HEK293 (cell line): ENCODE measurements at regions not wholly inside any gene's neighbourhood (a gene's known extent, or its start where the extent isn't known, plus 50 kb on each side); places are given as distances from the start of the nearest gene placed in this dataset.

Source experiments
- CTCF ChIA-PET: fragments of 350-600 bp; formaldehyde crosslinking; extraction: SDS; loops from one replicate; lab custom pipeline; 2021; ENCODE audit warnings: antibody characterized with exemption; lab: Yijun Ruan, JAX
- POLR2A ChIA-PET: fragments of 300-600 bp; formaldehyde crosslinking; extraction: SDS; loops from one replicate; lab custom pipeline; 2020; ENCODE audit warnings: antibody characterized with exemption, inconsistent platforms; lab: Yijun Ruan, JAX
- H3K27ac ChIP-seq: fragments of 200-500 bp; sonication (Bioruptor generic); 2 replicates; pipeline ENCODE4 v1.5.1; 2014; ENCODE audit warnings: low read depth, low read length, control low read depth, inconsistent platforms; ENCODE audit errors: extremely low read depth
- H3K36me3 ChIP-seq, 2 experiments: fragments of 200-500 bp in 1 of 2; sonication (Bioruptor generic) in 1 of 2; 1 replicate in 1 of 2; 2 replicates in 1 of 2; pipeline ENCODE4 v1.5.1; 2014 to 2017; ENCODE audit warnings: inconsistent platforms in 2 of 2, low read length in 2 of 2; ENCODE audit not compliant: control insufficient read depth in 2 of 2, insufficient read depth in 1 of 2
- H3K4me1 ChIP-seq: fragments of 200-500 bp; sonication (Bioruptor generic); 2 replicates; pipeline ENCODE4 v1.5.1; 2014; ENCODE audit warnings: mild to moderate bottlenecking, low read length, inconsistent platforms; ENCODE audit not compliant: control insufficient read depth, insufficient read depth
- H3K4me3 ChIP-seq: 2 replicates; pipeline ENCODE4 v1.5.1; 2011; ENCODE audit warnings: low read depth, mild to moderate bottlenecking, control low read depth, low read length, moderate library complexity
- H3K9me3 ChIP-seq: fragments of 200-500 bp; sonication (Bioruptor generic); 2 replicates; pipeline ENCODE4 v1.5.1; 2014; ENCODE audit warnings: low read depth, low read length, inconsistent platforms; ENCODE audit not compliant: control insufficient read depth, insufficient read depth
- GLI2 ChIP-seq: fragments of 450-650 bp; formaldehyde crosslinking; IDR thresholded peaks from 2 replicates; pipeline ENCODE4; 2017; ENCODE audit warnings: missing biosample characterization, missing genetic modification characterization, low read depth, borderline replicate concordance
- MEIS1 ChIP-seq: sonication (generic); formaldehyde crosslinking; IDR thresholded peaks from 2 replicates; pipeline ENCODE4 v1.8.1; 2022; ENCODE audit warnings: missing genetic modification reagents, mild to moderate bottlenecking, borderline replicate concordance
- REST ChIP-seq: fragments of 450-650 bp; formaldehyde crosslinking; IDR thresholded peaks from 2 replicates; pipeline ENCODE4 v1.5.1; 2016; ENCODE audit warnings: missing biosample characterization, missing genetic modification characterization
- SCRT1 ChIP-seq: fragments of 450-650 bp; formaldehyde crosslinking; IDR thresholded peaks from 2 replicates; pipeline ENCODE4 v1.5.1; 2016; ENCODE audit warnings: missing biosample characterization, missing genetic modification characterization, borderline replicate concordance
- TRIM28 ChIP-seq: IDR thresholded peaks from 2 replicates; pipeline ENCODE4 v1.6.1; 2011; ENCODE audit warnings: low read length, control low read depth, borderline replicate concordance
- ZBTB1 ChIP-seq: fragments of 450-650 bp; formaldehyde crosslinking; IDR thresholded peaks from 2 replicates; pipeline ENCODE4 v1.5.1; 2016; ENCODE audit warnings: missing biosample characterization, missing genetic modification characterization
- ZBTB17 ChIP-seq: fragments of 450-650 bp; formaldehyde crosslinking; IDR thresholded peaks from 2 replicates; pipeline ENCODE4 v1.5.1; 2016; ENCODE audit warnings: missing biosample characterization, missing genetic modification characterization
- ZBTB48 ChIP-seq: fragments of 450-650 bp; formaldehyde crosslinking; IDR thresholded peaks from 2 replicates; pipeline ENCODE4 v1.5.1; 2016; ENCODE audit warnings: missing biosample characterization, missing genetic modification characterization
- ZFHX2 ChIP-seq: fragments of 450-650 bp; formaldehyde crosslinking; conservative IDR thresholded peaks from 2 replicates; pipeline ENCODE4 v1.5.1; 2016; ENCODE audit warnings: missing biosample characterization, missing genetic modification characterization
- ZNF146 ChIP-seq: fragments of 450-650 bp; formaldehyde crosslinking; IDR thresholded peaks from 2 replicates; pipeline ENCODE4 v1.5.1; 2016; ENCODE audit warnings: missing biosample characterization, missing genetic modification characterization
- ZNF169 ChIP-seq: fragments of 450-650 bp; formaldehyde crosslinking; IDR thresholded peaks from 2 replicates; pipeline ENCODE4 v1.5.1; 2016; ENCODE audit warnings: missing biosample characterization, missing genetic modification characterization
- ZNF175 ChIP-seq: fragments of 450-650 bp; formaldehyde crosslinking; IDR thresholded peaks from 2 replicates; pipeline ENCODE4 v1.5.1; 2016; ENCODE audit warnings: missing biosample characterization, missing genetic modification characterization
- ZNF292 ChIP-seq: fragments of 450-650 bp; formaldehyde crosslinking; IDR thresholded peaks from 2 replicates; pipeline ENCODE4 v1.5.1; 2016; ENCODE audit warnings: low read depth, missing biosample characterization, missing genetic modification characterization, borderline replicate concordance
- ZNF433 ChIP-seq: fragments of 450-650 bp; formaldehyde crosslinking; IDR thresholded peaks from 2 replicates; pipeline ENCODE4 v1.5.1; 2016; ENCODE audit warnings: missing biosample characterization, missing genetic modification characterization, low read depth
- ZNF501 ChIP-seq: fragments of 450-650 bp; formaldehyde crosslinking; IDR thresholded peaks from 2 replicates; pipeline ENCODE4 v1.5.1; 2016; ENCODE audit warnings: missing biosample characterization, missing genetic modification characterization
- ZNF513 ChIP-seq: fragments of 450-650 bp; IDR thresholded peaks from 2 replicates; pipeline ENCODE4 v1.5.1; 2018; ENCODE audit warnings: missing biosample characterization, missing genetic modification characterization
- ZNF544 ChIP-seq: fragments of 450-650 bp; formaldehyde crosslinking; IDR thresholded peaks from 2 replicates; pipeline ENCODE4 v1.5.0; 2017; ENCODE audit warnings: missing biosample characterization, missing genetic modification characterization
- ZNF560 ChIP-seq: fragments of 450-650 bp; formaldehyde crosslinking; IDR thresholded peaks from 2 replicates; pipeline ENCODE4 v1.5.1; 2017; ENCODE audit warnings: missing biosample characterization, missing genetic modification characterization, borderline replicate concordance
- ZNF658 ChIP-seq: fragments of 450-650 bp; formaldehyde crosslinking; IDR thresholded peaks from 2 replicates; pipeline ENCODE4; 2016; ENCODE audit warnings: missing biosample characterization, missing genetic modification characterization
- ZNF704 ChIP-seq: fragments of 450-650 bp; formaldehyde crosslinking; IDR thresholded peaks from 2 replicates; pipeline ENCODE4 v1.5.1; 2016; ENCODE audit warnings: missing biosample characterization, missing genetic modification characterization

GRCh38 chr15:91605576-91605975 lies 247.9 kb upstream of the SLCO3A1 start:
- Histone ChIP-seq H3K36me3 (no peaks in the 10 kb centered on the region), H3K9me3 (no peaks in the 10 kb centered on the region; the same call in 1 of the 2 replicates), H3K4me3 (no peak overlapping the region), H3K4me1 (no peaks in the 10 kb centered on the region), H3K27ac (no peak overlapping the region)
- ChIA-PET POLR2A (no interaction called here), CTCF (no interaction called here)
- TF ChIP-seq ZNF501 (tag by site-specific recombination) (no peak), ZNF544 (tag by site-specific recombination) (no peak), GLI2 (tag by site-specific recombination) (no peak), ZNF513 (tag by site-specific recombination) (no peak), ZBTB17 (tag by site-specific recombination) (no peak), ZBTB1 (no peak), REST (tag by site-specific recombination) (no peak), ZNF169 (tag by site-specific recombination) (no peak), ZNF146 (tag by site-specific recombination) (no peak), TRIM28 (no peak), ZNF292 (no peak), ZNF560 (tag by site-specific recombination) (no peak), SCRT1 (no peak), ZNF658 (tag by site-specific recombination) (no peak)

DNA sequence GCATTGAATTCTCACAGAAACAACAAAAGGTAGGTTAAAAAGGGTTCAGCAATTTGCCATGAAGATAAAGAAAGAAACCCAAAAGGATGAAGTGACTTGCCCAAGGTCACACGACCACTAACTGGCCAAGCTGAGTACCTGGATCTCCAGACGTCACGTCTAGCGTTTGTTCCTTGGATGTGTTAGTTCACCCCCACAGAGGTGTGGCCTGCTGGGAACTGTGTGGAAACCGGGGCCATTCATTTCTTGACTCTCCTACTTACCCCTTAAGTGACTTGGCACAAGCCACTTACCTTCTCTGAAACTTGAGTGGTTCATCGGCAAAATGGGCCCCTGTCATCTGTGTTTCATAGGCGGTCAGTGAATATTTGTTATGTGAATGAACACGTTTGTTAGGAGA lies 244.3 kb upstream of the SLCO3A1 start:
- H3K4me1 ChIP-seq = no peaks in the 10 kb centered on the region
- no peak for TF ChIP-seq ZNF704 (tag by site-specific recombination)
- TF ChIP-seq ZNF175 (tag by site-specific recombination) = no peak
- no peak for TF ChIP-seq ZNF433 (tag by site-specific recombination)
- no peak for TF ChIP-seq ZFHX2 (tag by site-specific recombination)
- TF ChIP-seq ZBTB48 (tag by site-specific recombination) = no peak
- no peak for TF ChIP-seq MEIS1 (CRISPR knock-in tag)
- POLR2A ChIA-PET = no interaction called here
- H3K36me3 ChIP-seq = no peaks in the 10 kb centered on the region
- no peak overlapping the region for H3K4me3 ChIP-seq
- H3K9me3 ChIP-seq = no peaks in the 10 kb centered on the region
- CTCF ChIA-PET = no interaction called here
- no peak overlapping the region for H3K27ac ChIP-seq
